Spleen (tissue), 11 donors: ENCODE measurements at regions not wholly inside any gene's neighbourhood (a gene's known extent, or its start where the extent isn't known, plus 50 kb on each side); places are given as distances from the start of the nearest gene placed in this dataset.

Experiments used
- DNase-seq: peaks from one replicate; pipeline ENCODE4 v3.0.0-alpha.2; 2020
- H3K27ac ChIP-seq, 8 donors: fragments of 200-600 bp; sonication (generic) in 7 of 8; 1 replicate in 4 of 8; 2 replicates in 4 of 8; pipeline versions ENCODE4 v1.5.0 to v1.8.0; 2016 to 2021; ENCODE audit warnings: inconsistent platforms in 4 of 8, mild to moderate bottlenecking in 4 of 8, moderate library complexity in 1 of 8
- H3K27me3 ChIP-seq, 7 donors: fragments of 200-600 bp; sonication (generic) in 6 of 7; replicated peaks in 1 of 7; 1 replicate in 4 of 7; 2 replicates in 3 of 7; pipeline versions ENCODE4 v1.5.0 to v1.8.0; 2016 to 2021; ENCODE audit warnings: inconsistent platforms in 3 of 7, mild to moderate bottlenecking in 1 of 7
- H3K36me3 ChIP-seq, 6 donors: fragments of 200-600 bp; sonication (generic) in 5 of 6; 1 replicate in 4 of 6; 2 replicates in 2 of 6; pipeline versions ENCODE4 v1.5.0 to v1.8.0; 2016 to 2021; ENCODE audit warnings: inconsistent platforms in 2 of 6
- H3K4me1 ChIP-seq, 6 donors: fragments of 200-600 bp; sonication (generic) in 5 of 6; 1 replicate in 3 of 6; 2 replicates in 3 of 6; pipeline versions ENCODE4 v1.5.0 to v1.8.0; 2016 to 2021; ENCODE audit warnings: inconsistent platforms in 3 of 6
- H3K4me3 ChIP-seq, 8 donors: fragments of 200-600 bp; sonication (generic) in 7 of 8; 1 replicate in 4 of 8; 2 replicates in 4 of 8; pipeline versions ENCODE4 v1.5.0 to v1.8.0; 2016 to 2021; ENCODE audit warnings: inconsistent platforms in 4 of 8, mild to moderate bottlenecking in 4 of 8, moderate library complexity in 2 of 8
- H3K9me3 ChIP-seq, 8 donors: fragments of 200-600 bp; sonication (generic) in 7 of 8; 1 replicate in 4 of 8; 2 replicates in 4 of 8; pipeline versions ENCODE4 v1.5.0 to v1.8.0; 2016 to 2021; ENCODE audit warnings: inconsistent platforms in 4 of 8
- CTCF ChIP-seq, 11 experiments: fragments of 200-600 bp in 7 of 11; fragments of 450-650 bp in 4 of 11; sonication (generic) in 4 of 11; IDR thresholded peaks in 8 of 11; conservative IDR thresholded peaks in 3 of 11; 1 replicate in 7 of 11; 2 replicates in 4 of 11; pipeline versions ENCODE4 v1.4.0 to v1.8.0; 2016 to 2021; ENCODE audit warnings: antibody characterized with exemption in 11 of 11, inconsistent platforms in 4 of 11, mild to moderate bottlenecking in 1 of 11
- POLR2A ChIP-seq, 3 donors: fragments of 450-650 bp; IDR thresholded peaks; one replicate each; pipeline ENCODE4 v1.5.1; 2017; ENCODE audit warnings: antibody characterized with exemption in 3 of 3, mild to moderate bottlenecking in 1 of 3
- POLR2AphosphoS5 ChIP-seq, 3 donors: sonication (generic); formaldehyde crosslinking; IDR thresholded peaks; one replicate each; pipeline ENCODE4 v1.5.1; 2017; ENCODE audit warnings: antibody characterized with exemption in 3 of 3
- WGBS, 5 donors: extraction: QIAGEN DNeasy Blood & Tissue Kit in 3 of 5; methylation state at CpG; one replicate each; pipeline versions ENCODE4 v1.1.5 to v1.1.7; 2013 to 2018; 5-methylcytosine and 5-hydroxymethylcytosine counted together
- intact Hi-C: fragments of 100-400 bp; cut with DNase I; formaldehyde crosslinking; loops from one replicate; pipeline ENCODE4 v1.15.0; 2023; ENCODE audit warnings: low total_unique reads
- donor health status: healthy with polysubstance abuse.
- donor health status: DM: no; HTN: no; CAD: no; lungs with moderate emphysema.
- donor health status: DM: no; HTN: no; CAD: no.
- donor health status: Bipolar disorder and iron deficiency.
- donor health status: healthy.
- donor health status: DM: no; HTN: no; CAD: no.
- donor health status: DM: yes; HTN: yes; CAD: no.

GRCh38 chr1:118253053-118253915, 68.3 kb upstream of the SPAG17 start:
- no peak overlapping the region for H3K4me3 ChIP-seq
- WGBS, 5 donors: 46 to 67% (median 64%) methylated on average over 10 of the region's 10 CpGs
- DNase-seq: no peak
- H3K27me3 ChIP-seq: no peaks in the 10 kb centered on the region
- no peak for TF ChIP-seq POLR2AphosphoS5 (IDR thresholded peaks at IDR 0.05)
- TF ChIP-seq POLR2A (IDR thresholded peaks at IDR 0.05): no peak
- TF ChIP-seq CTCF (IDR thresholded peaks at IDR 0.05 in 8 of 11, conservative IDR thresholded peaks at IDR 0.05 in 3 of 11): no peak
- no peak overlapping the region for H3K27ac ChIP-seq
- H3K36me3 ChIP-seq: no peaks in the 10 kb centered on the region
- no peaks in the 10 kb centered on the region for H3K9me3 ChIP-seq
- H3K4me1 ChIP-seq: peaks cover 0 to 12% (median 0%) of the 10 kb centered on the region in 6 donors
- intact Hi-C loops: no loop called here

GRCh38 chr1:118252624-118253023, 67.6 kb upstream of the SPAG17 start:
- no peaks in the 10 kb centered on the region for H3K36me3 ChIP-seq
- DNase-seq: no peak
- WGBS, 5 donors: 55 to 95% (median 84%) methylated on average over 3 of the region's 3 CpGs
- no peaks in the 10 kb centered on the region for H3K9me3 ChIP-seq
- intact Hi-C loops: no loop called here
- H3K4me1 ChIP-seq: peaks cover 0 to 12% (median 0%) of the 10 kb centered on the region in 6 donors
- H3K27ac ChIP-seq: no peak overlapping the region
- no peaks in the 10 kb centered on the region for H3K27me3 ChIP-seq
- no peak for TF ChIP-seq CTCF (IDR thresholded peaks at IDR 0.05 in 8 of 11, conservative IDR thresholded peaks at IDR 0.05 in 3 of 11)
- TF ChIP-seq POLR2A (IDR thresholded peaks at IDR 0.05): no peak
- no peak for TF ChIP-seq POLR2AphosphoS5 (IDR thresholded peaks at IDR 0.05)
- no peak overlapping the region for H3K4me3 ChIP-seq

DNA sequence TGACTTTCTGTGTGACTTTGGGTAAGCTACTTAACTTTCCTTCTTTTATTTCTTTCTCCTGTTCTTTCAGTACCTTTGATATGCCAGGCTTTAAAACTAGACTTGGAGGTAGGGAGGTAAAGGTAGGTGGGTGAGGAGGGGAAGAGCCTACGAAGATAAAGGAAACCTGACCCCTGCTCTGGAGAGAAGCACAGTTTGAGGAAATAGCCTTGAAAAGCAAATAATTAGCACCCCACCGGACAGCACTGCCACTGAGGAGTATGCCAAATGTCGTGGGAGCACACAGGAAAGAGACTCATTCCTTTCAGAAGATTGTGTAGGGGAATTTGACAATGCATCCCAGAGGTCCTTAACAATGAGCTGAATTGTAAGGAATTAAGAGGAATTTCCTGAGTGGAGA, 65.2 kb upstream of the SPAG17 start:
- Histone ChIP-seq H3K27me3 (no peaks in the 10 kb centered on the region), H3K9me3 (no peaks in the 10 kb centered on the region), H3K4me1 (peaks cover 0 to 12% (median 0%) of the 10 kb centered on the region in 6 donors), H3K27ac (no peak overlapping the region), H3K36me3 (no peaks in the 10 kb centered on the region), H3K4me3 (no peak overlapping the region)
- intact Hi-C loops: no loop called here
- WGBS, 5 donors: 35 to 56% (median 48%) methylated on average over 3 of the region's 3 CpGs
- DNase-seq: no peak
- TF ChIP-seq CTCF (IDR thresholded peaks at IDR 0.05 in 8 of 11, conservative IDR thresholded peaks at IDR 0.05 in 3 of 11) (no peak), POLR2A (IDR thresholded peaks at IDR 0.05) (no peak), POLR2AphosphoS5 (IDR thresholded peaks at IDR 0.05) (no peak)

- no peak overlapping the region for H3K4me3 ChIP-seq
- TF ChIP-seq POLR2AphosphoS5 (IDR thresholded peaks at IDR 0.05) (no peak), CTCF (IDR thresholded peaks at IDR 0.05 in 8 of 11, conservative IDR thresholded peaks at IDR 0.05 in 3 of 11) (no peak), POLR2A (IDR thresholded peaks at IDR 0.05) (no peak)
These were observed 64.6 kb upstream of the SPAG17 start for GRCh38 chr1:118249641-118250040.

More at GRCh38 chr1:118249641-118250040, 64.6 kb upstream of the SPAG17 start:
- Histone ChIP-seq H3K9me3 (no peaks in the 10 kb centered on the region), H3K4me1 (peaks cover 0 to 12% (median 0%) of the 10 kb centered on the region in 6 donors), H3K36me3 (no peaks in the 10 kb centered on the region), H3K27me3 (no peaks in the 10 kb centered on the region), H3K27ac (no peak overlapping the region)
- intact Hi-C loops: no loop called here
- 77 to 89% (median 81%) methylated on average over 6 of the region's 6 CpGs for WGBS, 5 donors
- DNase-seq: no peak
